B cell (primary cell): ENCODE measurements at regions not wholly inside any gene's neighbourhood (a gene's known extent, or its start where the extent isn't known, plus 50 kb on each side); places are given as distances from the start of the nearest gene placed in this dataset.
"Not testable (repeated sequence)": the region's sequence is repeated elsewhere in the genome, so short reads cannot be mapped to it uniquely, and the experiment has no call there.

Experiments used
- ATAC-seq: fragments of 200-7000 bp; cut with Tn5 transposase; one replicate; pipeline ENCODE4 v1.10.0; 2021; ENCODE audit warnings: low read depth, mild to moderate bottlenecking, moderate number of reproducible peaks, moderate library complexity
- CTCF ChIA-PET: fragments of 350-600 bp; sonication (Branson Sonifier 250); formaldehyde crosslinking; loops from one replicate; lab custom pipeline; 2021; ENCODE audit warnings: antibody characterized with exemption, inconsistent platforms; lab: Charles Lee
- POLR2A ChIA-PET: fragments of 350-600 bp; sonication (Branson Sonifier 250); formaldehyde crosslinking; loops from one replicate; lab custom pipeline; 2021; ENCODE audit warnings: antibody characterized with exemption; lab: Charles Lee
- DNase-seq: peaks from one replicate; pipeline ENCODE4 v3.0.0; 2013
- H2AFZ ChIP-seq: 2 replicates; pipeline ENCODE4 v1.6.1; 2012; ENCODE audit warnings: mild to moderate bottlenecking, low read depth, low read length; ENCODE audit not compliant: insufficient read depth, poor library complexity, severe bottlenecking
- H3K27ac ChIP-seq, 2 donors: 1 replicate in 1 of 2; 2 replicates in 1 of 2; pipeline ENCODE4 v1.5.1; 2012 to 2013; ENCODE audit warnings: low read length in 2 of 2, mild to moderate bottlenecking in 2 of 2, moderate library complexity in 1 of 2
- H3K27me3 ChIP-seq, 4 experiments: fragments of 200-600 bp in 1 of 4; sonication (generic) in 1 of 4; replicated peaks in 1 of 4; 1 replicate in 2 of 4; 2 replicates in 2 of 4; pipeline versions ENCODE4 v1.6.1 to v1.7.0; 2013 to 2016; ENCODE audit warnings: low read length in 3 of 4, mild to moderate bottlenecking in 2 of 4, mixed read lengths in 1 of 4, moderate library complexity in 1 of 4; ENCODE audit not compliant: insufficient read depth in 4 of 4, control insufficient read depth in 3 of 4; ENCODE audit errors: control extremely low read depth in 1 of 4
- H3K36me3 ChIP-seq, 2 experiments: replicated peaks in 1 of 2; 1 replicate in 1 of 2; 2 replicates in 1 of 2; pipeline versions ENCODE4 v1.6.1 to v1.7.1; 2013; ENCODE audit warnings: low read length in 1 of 2; ENCODE audit not compliant: insufficient read depth in 2 of 2, control insufficient read depth in 1 of 2; ENCODE audit errors: control extremely low read depth in 1 of 2, extremely low read depth in 1 of 2
- H3K4me1 ChIP-seq, 2 donors: fragments of 200-600 bp in 1 of 2; sonication (generic) in 1 of 2; 1 replicate in 1 of 2; 2 replicates in 1 of 2; pipeline versions ENCODE4 v1.5.1 to v1.6.1; 2013 to 2017; ENCODE audit warnings: low read length in 2 of 2; ENCODE audit not compliant: control insufficient read depth in 2 of 2, insufficient read depth in 2 of 2
- H3K4me2 ChIP-seq: replicated peaks from 2 replicates; pipeline ENCODE3; 2012; ENCODE audit warnings: mild to moderate bottlenecking, low read depth, low read length; ENCODE audit not compliant: poor library complexity, severe bottlenecking
- H3K4me3 ChIP-seq, 5 experiments: fragments of 200-600 bp in 1 of 5; sonication (generic) in 1 of 5; 1 replicate in 3 of 5; 2 replicates in 2 of 5; pipeline versions ENCODE4 v1.5.1 to v1.7.0; 2011 to 2016; ENCODE audit warnings: low read length in 4 of 5, mild to moderate bottlenecking in 4 of 5, low read depth in 2 of 5, control low read depth in 1 of 5, moderate library complexity in 1 of 5; ENCODE audit not compliant: insufficient read depth in 1 of 5; ENCODE audit errors: control extremely low read depth in 1 of 5, extremely low read depth in 1 of 5
- H3K79me2 ChIP-seq: fragments of 200-600 bp; sonication (generic); one replicate; pipeline ENCODE4 v1.6.0; 2016; ENCODE audit warnings: low read length; ENCODE audit not compliant: control insufficient read depth, insufficient read depth
- H3K9ac ChIP-seq: fragments of 200-600 bp; sonication (generic); 2 replicates; pipeline ENCODE4 v1.6.1; 2017; ENCODE audit warnings: mild to moderate bottlenecking, low read length, moderate library complexity
- H3K9me3 ChIP-seq, 3 donors: one replicate each; pipeline versions ENCODE4 v1.6.1 to v1.7.1; 2013; ENCODE audit warnings: low read length in 2 of 3; ENCODE audit not compliant: control insufficient read depth in 2 of 3, insufficient read depth in 1 of 3; ENCODE audit errors: control extremely low read depth in 1 of 3
- H4K20me1 ChIP-seq: 2 replicates; pipeline ENCODE4 v1.6.0; 2012; ENCODE audit warnings: mild to moderate bottlenecking, low read length; ENCODE audit not compliant: insufficient read depth, control insufficient read depth, poor library complexity, severe bottlenecking
- H3K27ac Mint-ChIP-seq: one replicate; pipeline ENCODE4 v1.8.0; 2021; ENCODE audit warnings: mixed read lengths
- H3K27me3 Mint-ChIP-seq: one replicate; pipeline ENCODE4 v1.8.0; 2021; ENCODE audit warnings: mixed read lengths
- H3K4me1 Mint-ChIP-seq: one replicate; pipeline ENCODE4 v1.8.0; 2021; ENCODE audit warnings: mixed read lengths
- H3K4me3 Mint-ChIP-seq: one replicate; pipeline ENCODE4 v1.8.0; 2021; ENCODE audit warnings: mixed read lengths
- H3K9me3 Mint-ChIP-seq: one replicate; pipeline ENCODE4 v1.8.0; 2022; ENCODE audit warnings: mixed read lengths; ENCODE audit not compliant: insufficient read depth
- CTCF ChIP-seq: fragments of 200-600 bp; IDR thresholded peaks from one replicate; pipeline ENCODE4 v1.8.0; 2022; ENCODE audit warnings: antibody characterized with exemption, mild to moderate bottlenecking
- EZH2 ChIP-seq: IDR thresholded peaks from 2 replicates; pipeline ENCODE4 v1.6.1; 2012; ENCODE audit warnings: borderline replicate concordance, low read depth, mild to moderate bottlenecking, moderate library complexity, low read length; ENCODE audit not compliant: insufficient read depth, poor library complexity, severe bottlenecking
- WGBS: methylation state at CpG from one replicate; pipeline ENCODE4 v1.1.5; 2013; ENCODE audit warnings: missing lambda C conversion rate; ENCODE audit not compliant: insufficient coverage; 5-methylcytosine and 5-hydroxymethylcytosine counted together
- intact Hi-C: fragments of 100-400 bp; cut with micrococcal nuclease; formaldehyde crosslinking; loops from one replicate; pipeline ENCODE4 v1.10.0; 2022

GRCh38 chr9:92198237-92198636 is 83.0 kb upstream of the SPTLC1 start:
- H3K4me3 Mint-ChIP-seq, CTCF ChIA-PET, intact Hi-C loops, H3K27ac ChIP-seq, DNase-seq, ATAC-seq, H3K4me1 Mint-ChIP-seq, H2AFZ ChIP-seq, H3K4me2 ChIP-seq, H4K20me1 ChIP-seq, H3K79me2 ChIP-seq, H3K36me3 ChIP-seq, H3K4me3 ChIP-seq, H3K27me3 ChIP-seq, POLR2A ChIA-PET, H3K9ac ChIP-seq, H3K27ac Mint-ChIP-seq, H3K4me1 ChIP-seq: not testable (repeated sequence)
- Mint-ChIP-seq H3K9me3 (peaks cover 11% of the 10 kb centered on the region), H3K27me3 (peaks cover 13% of the 10 kb centered on the region)
- H3K9me3 ChIP-seq, result peaks cover 0 to 14% (median 0%) of the 10 kb centered on the region in 3 donors

GRCh38 chr9:92196909-92197308 is 81.7 kb upstream of the SPTLC1 start:
- Histone ChIP-seq H3K4me1 (no peaks in the 10 kb centered on the region), H3K27ac (no peak overlapping the region), H3K79me2 (no peaks in the 10 kb centered on the region), H4K20me1 (no peaks in the 10 kb centered on the region), H2AFZ (no peak overlapping the region), H3K4me2 (no peak overlapping the region), H3K4me3 (no peak overlapping the region), H3K9me3 (peaks cover 0 to 14% (median 0%) of the 10 kb centered on the region in 3 donors), H3K9ac (no peak overlapping the region), H3K36me3 (no peaks in the 10 kb centered on the region), H3K27me3 (no peaks in the 10 kb centered on the region)
- Mint-ChIP-seq H3K9me3 (peaks cover 11% of the 10 kb centered on the region), H3K4me1 (no peaks in the 10 kb centered on the region), H3K27ac (no peak overlapping the region), H3K4me3 (no peak overlapping the region), H3K27me3 (peaks cover 18% of the 10 kb centered on the region)
- no peak for ATAC-seq
- TF ChIP-seq EZH2 (no peak), CTCF (no peak)
- DNase-seq, result no peak
- intact Hi-C loops, result no loop called here
- WGBS, result no CpG with 5 or more reads among the region's 1 CpG
- CTCF ChIA-PET, result no interaction called here
- POLR2A ChIA-PET, result no interaction called here
